ENCODE measurements at regions not wholly inside any gene's neighbourhood (a gene's known extent, or its start where the extent isn't known, plus 50 kb on each side); places are given as distances from the start of the nearest gene placed in this dataset.

GRCh38 chr5:155728146-155728856, 598.7 kb upstream of the SGCD start:
- no peak for DNase-seq

- DNase-seq: no peak
These were observed 597.9 kb upstream of the SGCD start for GRCh38 chr5:155728857-155729683.

GRCh38 chr5:155729684-155730059, 597.3 kb upstream of the SGCD start:
- no peak for DNase-seq

GRCh38 chr5:155732587-155733376, 594.2 kb upstream of the SGCD start:
- DNase-seq: no peak

- DNase-seq: no peak
These were observed 593.0 kb upstream of the SGCD start for GRCh38 chr5:155733935-155734334.

- DNase-seq: no peak
These were observed 591.6 kb upstream of the SGCD start for GRCh38 chr5:155735388-155735787.

GRCh38 chr5:155738616-155739015, 588.3 kb upstream of the SGCD start:
- no peak for DNase-seq

GRCh38 chr5:155746367-155747038, 580.5 kb upstream of the SGCD start:
- DNase-seq: no peak

- no peak for DNase-seq
These were observed 576.9 kb upstream of the SGCD start for GRCh38 chr5:155750101-155750500.

GRCh38 chr5:155750571-155750970, 576.4 kb upstream of the SGCD start:
- DNase-seq: no peak

- no peak for DNase-seq
These were observed 572.9 kb upstream of the SGCD start for GRCh38 chr5:155753943-155754581.

- DNase-seq: no peak
These were observed 567.7 kb upstream of the SGCD start for GRCh38 chr5:155759252-155759651.

GRCh38 chr5:155759984-155760383, 567.0 kb upstream of the SGCD start:
- no peak for DNase-seq

GRCh38 chr5:155761502-155761901, 565.5 kb upstream of the SGCD start:
- no peak for DNase-seq

GRCh38 chr5:155765715-155766114, 561.2 kb upstream of the SGCD start:
- DNase-seq: no peak

GRCh38 chr5:155767470-155767869, 559.5 kb upstream of the SGCD start:
- no peak for DNase-seq

- no peak for DNase-seq
These were observed 558.6 kb upstream of the SGCD start for GRCh38 chr5:155768332-155768731.

GRCh38 chr5:155772009-155772662, 554.8 kb upstream of the SGCD start:
- DNase-seq: no peak

- DNase-seq: no peak
These were observed 553.3 kb upstream of the SGCD start for GRCh38 chr5:155773680-155774079.

GRCh38 chr5:155780260-155780659, 546.7 kb upstream of the SGCD start:
- no peak for DNase-seq

- no peak for DNase-seq
These were observed 543.7 kb upstream of the SGCD start for GRCh38 chr5:155783246-155783645.

GRCh38 chr5:155783791-155784190, 543.2 kb upstream of the SGCD start:
- no peak for DNase-seq

All from stimulated activated CD8-positive, alpha-beta memory T cell treated with anti-CD3 and anti-CD28 coated beads, Interleukin-4, amount 100 ng/mL, for 48 hours (primary cell).